ENCODE measurements at regions not wholly inside any gene's neighbourhood (a gene's known extent, or its start where the extent isn't known, plus 50 kb on each side); places are given as distances from the start of the nearest gene placed in this dataset.

DNA sequence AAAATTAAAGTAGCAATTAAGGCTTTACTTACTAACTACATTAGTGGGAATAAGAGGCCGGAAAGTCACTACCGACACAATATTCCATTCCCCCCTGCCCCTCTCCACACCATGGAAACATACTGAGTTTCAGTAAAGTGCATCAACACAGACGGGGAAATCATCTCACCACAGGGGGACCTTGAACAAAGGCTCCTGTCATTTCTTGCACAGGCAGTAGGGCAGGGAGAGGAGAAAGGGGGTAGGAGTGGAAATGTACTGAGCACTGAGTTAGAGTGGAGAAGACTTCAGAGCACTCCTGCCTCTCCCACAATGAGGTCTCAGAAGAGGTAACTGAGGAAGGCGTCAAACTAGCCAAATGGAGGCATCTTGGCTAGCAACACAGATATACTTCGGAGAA is 1426.9 kb upstream of the EYS start:
- no peak for TF ChIP-seq CTCF (IDR thresholded peaks at IDR 0.05)

DNA sequence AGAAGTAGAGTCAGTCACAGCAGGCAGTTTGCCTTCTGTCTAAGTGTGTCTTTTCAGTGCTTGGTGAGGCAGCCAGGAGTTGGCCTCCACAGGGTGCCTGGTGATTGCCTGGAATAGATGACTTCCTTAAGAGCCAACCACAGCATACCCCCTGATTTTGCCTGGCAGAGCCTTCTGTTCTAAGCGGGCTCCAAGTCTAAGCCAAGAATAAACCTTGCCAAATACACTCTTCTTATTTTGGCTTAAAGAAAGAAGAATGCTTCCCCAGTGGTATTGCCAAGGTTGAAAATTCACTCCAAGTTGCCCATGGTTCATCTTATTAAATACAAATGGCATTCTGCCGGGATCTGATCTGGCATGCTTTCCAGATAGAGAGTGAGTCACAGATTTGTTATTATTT is 1424.8 kb upstream of the EYS start:
- TF ChIP-seq CTCF (IDR thresholded peaks at IDR 0.05), result no peak

DNA sequence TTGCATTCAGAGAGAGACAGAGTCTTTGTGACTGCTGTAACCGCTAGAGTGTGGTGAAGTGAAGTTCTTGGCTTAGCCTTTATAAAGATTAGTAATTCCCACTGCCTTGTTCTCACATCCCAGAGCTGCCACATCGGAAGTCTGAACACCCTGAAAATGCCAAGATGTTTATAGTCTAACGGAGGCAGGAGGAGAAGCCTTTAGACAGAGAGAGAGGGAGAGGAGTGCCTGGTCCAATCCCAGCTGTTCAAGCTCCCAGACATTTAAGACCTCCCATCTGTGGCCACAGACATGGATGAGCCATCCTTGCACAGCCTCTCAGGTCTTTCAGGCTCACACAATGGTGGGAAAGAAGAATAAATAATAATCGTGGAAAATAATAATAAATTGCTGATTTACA is 1422.8 kb upstream of the EYS start:
- TF ChIP-seq CTCF (IDR thresholded peaks at IDR 0.05), result no peak

DNA sequence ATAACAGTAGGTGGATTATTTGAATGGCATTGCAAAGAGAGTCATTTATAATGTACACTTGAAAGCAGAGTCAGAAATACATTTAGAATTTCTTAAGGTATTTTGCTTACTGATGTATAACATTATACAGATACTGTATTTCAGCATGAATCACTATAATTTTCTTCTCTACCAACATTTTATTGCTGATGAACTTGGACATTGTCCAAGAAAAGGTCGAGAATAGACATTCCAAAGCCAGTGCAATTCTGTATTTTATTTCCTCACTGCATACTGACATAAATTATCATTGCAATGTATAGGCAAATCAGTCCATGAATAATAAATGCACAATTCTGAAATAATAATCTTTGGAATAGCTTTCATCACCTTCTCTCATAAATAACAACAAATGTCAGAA is 1420.0 kb upstream of the EYS start:
- TF ChIP-seq CTCF (IDR thresholded peaks at IDR 0.05), result no peak

DNA sequence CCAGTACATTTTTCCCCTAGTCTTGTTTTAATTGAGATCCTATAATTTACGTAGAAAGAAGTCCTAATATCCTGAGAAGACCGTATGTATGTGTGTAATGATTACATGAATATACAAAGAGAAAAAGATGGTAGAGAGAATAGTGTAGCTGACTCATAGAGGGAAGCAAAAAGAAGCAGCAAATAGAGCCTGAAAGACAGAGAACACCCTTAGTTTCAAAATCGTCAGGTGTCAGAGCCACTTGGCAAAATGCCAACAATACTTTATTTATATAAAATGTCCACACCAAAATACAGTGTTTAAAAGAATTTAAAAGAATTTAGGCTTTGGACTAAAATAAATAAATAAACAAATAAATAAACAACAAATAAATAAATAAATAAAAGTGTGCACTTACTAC is 1414.1 kb upstream of the EYS start:
- no peak for TF ChIP-seq CTCF (IDR thresholded peaks at IDR 0.05)

DNA sequence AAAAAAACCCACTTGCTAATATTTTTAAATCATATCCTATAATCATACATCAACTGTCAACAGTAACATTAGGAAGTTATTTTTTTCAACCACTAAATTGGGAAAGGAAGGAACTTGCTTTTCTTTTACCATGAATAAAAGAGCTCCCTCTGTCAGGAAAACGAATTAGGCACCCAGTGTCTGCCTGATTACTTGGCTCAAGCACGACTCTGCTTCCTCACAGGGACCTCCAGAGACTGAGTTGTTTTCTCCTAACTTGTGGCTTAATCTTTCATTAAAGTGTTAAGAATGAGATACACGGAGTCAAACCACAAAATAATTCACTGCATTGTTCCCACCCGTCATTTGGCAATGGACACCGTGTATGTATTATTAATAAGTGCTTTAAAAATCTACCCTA is 1405.1 kb upstream of the EYS start:
- TF ChIP-seq CTCF (IDR thresholded peaks at IDR 0.05), result no peak

DNA sequence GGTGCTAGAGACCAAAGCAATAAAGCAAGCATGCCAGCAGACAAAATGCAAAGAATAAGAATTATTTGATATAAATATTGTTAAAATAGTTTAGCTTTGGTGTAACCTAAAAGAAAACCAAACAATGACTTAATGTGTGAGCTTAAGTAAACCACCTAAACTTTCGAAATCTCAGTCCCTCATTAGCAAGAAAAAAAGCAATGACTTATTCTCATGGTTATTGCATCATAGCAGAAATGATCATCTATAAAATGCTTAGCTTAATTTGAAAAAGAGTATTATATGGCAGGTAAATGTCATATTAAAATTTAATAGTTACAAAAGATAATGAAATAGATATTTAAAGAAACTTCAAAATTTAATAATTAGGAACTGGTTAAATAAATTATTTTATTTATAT is 1395.7 kb upstream of the EYS start:
- no peak for TF ChIP-seq CTCF (IDR thresholded peaks at IDR 0.05)

- no peak for TF ChIP-seq CTCF (IDR thresholded peaks at IDR 0.05)
Measured at GRCh38 chr6:67094431-67094946, 1387.5 kb upstream of the EYS start.

All from LNCAP (cell line).